IMR-90 (cell line): ENCODE measurements at regions not wholly inside any gene's neighbourhood (a gene's known extent, or its start where the extent isn't known, plus 50 kb on each side); places are given as distances from the start of the nearest gene placed in this dataset.

ENCODE experiments used
- ATAC-seq: fragments of 200-7000 bp; cut with Tn5 transposase; 2 replicates; pipeline ENCODE4 v1.9.1; 2020; ENCODE audit warnings: low read depth, mild to moderate bottlenecking, moderate library complexity
- BruUV-seq: library from RNA; stranded (reverse); fragments of 400-500 nt; replicated peaks from 2 replicates; lab custom pipeline; 2021; lab: Mats Ljungman, UMichigan
- CTCF ChIA-PET: fragments of 300-600 bp; formaldehyde crosslinking; extraction: SDS; loops from one replicate; lab custom pipeline; 2021; ENCODE audit warnings: antibody characterized with exemption; lab: Yijun Ruan, JAX
- POLR2A ChIA-PET: fragments of 300-600 bp; sonication (Branson Sonifier 250); formaldehyde crosslinking; loops from one replicate; lab custom pipeline; 2022; ENCODE audit warnings: antibody characterized with exemption; ENCODE audit not compliant: unreplicated experiment; lab: Charles Lee
- DNase-seq: peaks from one replicate; pipeline ENCODE4 v3.0.0; 2013
- H2AFZ ChIP-seq: replicated peaks from 2 replicates; pipeline ENCODE3; 2013; ENCODE audit warnings: low read length, mild to moderate bottlenecking; ENCODE audit not compliant: poor library complexity
- H2AK5ac ChIP-seq: 2 replicates; pipeline ENCODE4 v1.6.1; 2013; ENCODE audit warnings: low read depth, low read length, inconsistent platforms
- H2AK9ac ChIP-seq: replicated peaks from 2 replicates; pipeline ENCODE3; 2013; ENCODE audit warnings: mild to moderate bottlenecking, low read depth, low read length, moderate library complexity; ENCODE audit not compliant: poor library complexity
- H2BK120ac ChIP-seq: 2 replicates; pipeline ENCODE4 v1.6.1; 2013; ENCODE audit warnings: low read depth, low read length, inconsistent platforms
- H2BK15ac ChIP-seq: 3 replicates; pipeline ENCODE4 v1.6.1; 2013; ENCODE audit warnings: low read depth, low read length, inconsistent platforms
- H2BK20ac ChIP-seq: 2 replicates; pipeline ENCODE4 v1.6.1; 2013; ENCODE audit warnings: low read depth, mild to moderate bottlenecking, inconsistent platforms, low read length, moderate library complexity
- H2BK5ac ChIP-seq: 2 replicates; pipeline ENCODE4 v1.6.1; 2013; ENCODE audit warnings: mild to moderate bottlenecking, low read depth, low read length, inconsistent platforms; ENCODE audit not compliant: poor library complexity, severe bottlenecking
- H3K14ac ChIP-seq: replicated peaks from 2 replicates; pipeline ENCODE4 v1.6.1; 2013; ENCODE audit warnings: low read depth, low read length, inconsistent platforms
- H3K18ac ChIP-seq: 2 replicates; pipeline ENCODE4 v1.6.1; 2013; ENCODE audit warnings: low read depth, low read length, control low read depth
- H3K23ac ChIP-seq: 2 replicates; pipeline ENCODE4 v1.6.1; 2013; ENCODE audit warnings: low read depth, low read length, inconsistent platforms
- H3K27ac ChIP-seq: 2 replicates; pipeline ENCODE4 v1.5.1; 2013; ENCODE audit warnings: mild to moderate bottlenecking, control low read depth, low read length; ENCODE audit not compliant: insufficient read depth
- H3K27me3 ChIP-seq: 2 replicates; pipeline ENCODE4 v1.6.1; 2013; ENCODE audit warnings: low read length; ENCODE audit not compliant: control insufficient read depth, insufficient read depth
- H3K36me3 ChIP-seq: 2 replicates; pipeline ENCODE4 v1.6.1; 2013; ENCODE audit warnings: low read length, mixed read lengths; ENCODE audit not compliant: control insufficient read depth, insufficient read depth
- H3K4ac ChIP-seq: 2 replicates; pipeline ENCODE4 v1.6.1; 2013; ENCODE audit warnings: low read depth, low read length, inconsistent platforms
- H3K4me1 ChIP-seq: 2 replicates; pipeline ENCODE4 v1.6.1; 2013; ENCODE audit warnings: low read length, mixed read lengths; ENCODE audit not compliant: control insufficient read depth, insufficient read depth
- H3K4me2 ChIP-seq: 2 replicates; pipeline ENCODE4 v1.6.1; 2013; ENCODE audit warnings: low read depth, mild to moderate bottlenecking, control low read depth, low read length, moderate library complexity
- H3K4me3 ChIP-seq: 2 replicates; pipeline ENCODE4 v1.5.1; 2013; ENCODE audit warnings: low read depth, mild to moderate bottlenecking, control low read depth, low read length, moderate library complexity; ENCODE audit not compliant: insufficient read depth
- H3K56ac ChIP-seq: 2 replicates; pipeline ENCODE4 v1.6.1; 2013; ENCODE audit warnings: low read length, inconsistent platforms; ENCODE audit not compliant: insufficient read depth; ENCODE audit errors: extremely low read depth
- H3K79me1 ChIP-seq, 2 experiments: 2 replicates each; pipeline ENCODE4 v1.6.1; 2013; ENCODE audit warnings: low read length in 2 of 2, inconsistent platforms in 1 of 2, low read depth in 1 of 2
- H3K9ac ChIP-seq: 2 replicates; pipeline ENCODE4 v1.6.1; 2013; ENCODE audit warnings: low read depth, low read length, control low read depth
- H3K9me1 ChIP-seq: 2 replicates; pipeline ENCODE4 v1.6.1; 2013; ENCODE audit warnings: low read length, inconsistent platforms; ENCODE audit not compliant: insufficient read depth
- H3K9me3 ChIP-seq: 2 replicates; pipeline ENCODE4 v1.6.1; 2013; ENCODE audit warnings: low read length; ENCODE audit not compliant: control insufficient read depth, insufficient read depth
- H4K20me1 ChIP-seq: 2 replicates; pipeline ENCODE4 v1.6.1; 2013; ENCODE audit warnings: low read length, inconsistent platforms; ENCODE audit not compliant: insufficient read depth
- H4K5ac ChIP-seq: 2 replicates; pipeline ENCODE4 v1.6.1; 2013; ENCODE audit warnings: mild to moderate bottlenecking, low read depth, low read length, control low read depth
- H4K8ac ChIP-seq, 2 experiments: 2 replicates each; pipeline ENCODE4 v1.6.1; 2013; ENCODE audit warnings: low read depth in 2 of 2, low read length in 2 of 2, control low read depth in 1 of 2, inconsistent platforms in 1 of 2
- H4K91ac ChIP-seq: 2 replicates; pipeline ENCODE4 v1.6.1; 2013; ENCODE audit warnings: low read depth, low read length, inconsistent platforms; ENCODE audit not compliant: insufficient read depth
- BHLHE40 ChIP-seq: fragments of 150-350 bp; IDR thresholded peaks from 2 replicates; pipeline ENCODE4 v1.6.1; 2016; ENCODE audit warnings: mild to moderate bottlenecking, low read depth, low read length
- CHD1 ChIP-seq: IDR thresholded peaks from 2 replicates; pipeline ENCODE4 v1.6.1; 2012; ENCODE audit warnings: low read depth, low read length, improper control_type of control experiment
- CTCF ChIP-seq: conservative IDR thresholded peaks from 2 replicates; pipeline ENCODE4 v1.5.1; 2012; ENCODE audit warnings: mild to moderate bottlenecking, low read depth, low read length, improper control_type of control experiment
- FOS ChIP-seq: fragments of 150-350 bp; IDR thresholded peaks from 2 replicates; pipeline ENCODE4 v1.6.1; 2016; ENCODE audit warnings: low read depth, low read length
- MAFK ChIP-seq: IDR thresholded peaks from 2 replicates; pipeline ENCODE4 v1.6.1; 2012; ENCODE audit warnings: low read depth, low read length, improper control_type of control experiment
- MXI1 ChIP-seq: IDR thresholded peaks from 2 replicates; pipeline ENCODE4 v1.6.1; 2012; ENCODE audit warnings: low read depth, mild to moderate bottlenecking, low read length, moderate library complexity, borderline replicate concordance
- POLR2A ChIP-seq: IDR thresholded peaks from 2 replicates; pipeline ENCODE4 v1.6.1; 2012; ENCODE audit warnings: mild to moderate bottlenecking, low read depth, low read length
- RAD21 ChIP-seq: IDR thresholded peaks from 2 replicates; pipeline ENCODE4 v1.6.1; 2012; ENCODE audit warnings: low read length, improper control_type of control experiment
- RCOR1 ChIP-seq: IDR thresholded peaks from 2 replicates; pipeline ENCODE4 v1.6.1; 2012; ENCODE audit warnings: mild to moderate bottlenecking, low read length, improper control_type of control experiment; ENCODE audit not compliant: insufficient replicate concordance
- USF2 ChIP-seq: fragments of 150-350 bp; IDR thresholded peaks from 2 replicates; pipeline ENCODE4 v1.6.1; 2017; ENCODE audit warnings: mild to moderate bottlenecking, antibody characterized with exemption, low read length, low read depth
- WGBS, 2 experiments: methylation state at CpG; one replicate each; pipeline versions ENCODE4 v1.1.5 to v1.1.7; 2013; ENCODE audit warnings: missing lambda C conversion rate in 2 of 2; ENCODE audit not compliant: insufficient read length in 1 of 2; ENCODE audit errors: extremely low coverage in 2 of 2; 5-methylcytosine and 5-hydroxymethylcytosine counted together
- dilution Hi-C: fragments of 300-500 bp; cut with HindIII; formaldehyde crosslinking; loops from one replicate; pipeline ENCODE4 v1.14.3; 2018; ENCODE audit warnings: low sequenced_read_pairs; ENCODE audit not compliant: unreplicated experiment
- in situ Hi-C: fragments of 300-500 bp; cut with MboI; formaldehyde crosslinking; loops from 3 replicates; pipeline ENCODE4 v1.14.3; 2019; ENCODE audit warnings: low sequenced_read_pairs, inconsistent platforms, mixed read lengths
- intact Hi-C: fragments of 100-400 bp; cut with micrococcal nuclease; formaldehyde crosslinking; loops from 2 replicates; pipeline ENCODE4 v1.10.0; 2022
- TF ChIP-seq, protein P1 (sequence below): fragments of 150-350 bp; IDR thresholded peaks from 2 replicates; pipeline ENCODE4 v1.6.1; 2016; ENCODE audit warnings: low read depth, mild to moderate bottlenecking, low read length, moderate library complexity, borderline replicate concordance

DNA sequence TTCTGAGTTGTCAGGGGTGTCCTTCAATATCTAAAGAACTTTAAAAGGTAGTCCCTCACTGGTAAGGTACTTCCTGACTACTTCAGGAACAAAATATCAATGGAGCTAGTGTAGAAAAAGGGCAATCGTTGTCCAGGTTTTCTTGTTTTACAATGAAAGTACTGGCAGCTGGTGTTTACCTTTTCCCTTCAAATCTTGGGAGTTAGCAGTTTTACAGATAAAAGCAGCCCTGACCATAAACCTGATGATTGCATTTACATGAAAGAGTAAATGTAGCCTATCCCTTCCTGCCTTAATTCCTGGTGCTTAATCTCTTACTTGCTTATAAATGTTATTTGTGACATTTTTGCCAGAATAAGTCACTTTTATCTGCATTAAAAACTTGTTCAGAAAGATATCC lies 559.9 kb upstream of the ARPP21 start:
- Histone ChIP-seq H3K9ac (no peak overlapping the region), H3K18ac (no peak overlapping the region), H3K27me3 (no peaks in the 10 kb centered on the region), H3K4me3 (no peak overlapping the region), H3K56ac (no peak overlapping the region), H2BK5ac (no peak overlapping the region), H4K91ac (no peak overlapping the region), H3K79me1 (no peaks in the 10 kb centered on the region), H2BK120ac (no peak overlapping the region), H3K4me1 (no peaks in the 10 kb centered on the region), H3K23ac (no peak overlapping the region), H3K9me3 (0 out of 2 replicates have a peak, but pooled peaks cover under 1% of the 10 kb centered on the region), H2BK20ac (no peak overlapping the region), H2AK5ac (no peak overlapping the region), H4K5ac (no peak overlapping the region), H3K4me2 (no peak overlapping the region), H3K36me3 (no peaks in the 10 kb centered on the region), H2AFZ (no peak overlapping the region), H4K20me1 (no peaks in the 10 kb centered on the region), H2AK9ac (no peak overlapping the region), H4K8ac (no peak overlapping the region), H2BK15ac (no peak overlapping the region), H3K27ac (no peak overlapping the region), H3K14ac (no peak overlapping the region), H3K9me1 (no peaks in the 10 kb centered on the region), H3K4ac (no peak overlapping the region)
- TF ChIP-seq CTCF (no peak), USF2 (no peak), POLR2A (no peak), MXI1 (no peak), FOS (no peak), MAFK (no peak), RAD21 (no peak), RCOR1 (no peak), CHD1 (no peak), BHLHE40 (no peak)
- TF ChIP-seq, protein P1, sequence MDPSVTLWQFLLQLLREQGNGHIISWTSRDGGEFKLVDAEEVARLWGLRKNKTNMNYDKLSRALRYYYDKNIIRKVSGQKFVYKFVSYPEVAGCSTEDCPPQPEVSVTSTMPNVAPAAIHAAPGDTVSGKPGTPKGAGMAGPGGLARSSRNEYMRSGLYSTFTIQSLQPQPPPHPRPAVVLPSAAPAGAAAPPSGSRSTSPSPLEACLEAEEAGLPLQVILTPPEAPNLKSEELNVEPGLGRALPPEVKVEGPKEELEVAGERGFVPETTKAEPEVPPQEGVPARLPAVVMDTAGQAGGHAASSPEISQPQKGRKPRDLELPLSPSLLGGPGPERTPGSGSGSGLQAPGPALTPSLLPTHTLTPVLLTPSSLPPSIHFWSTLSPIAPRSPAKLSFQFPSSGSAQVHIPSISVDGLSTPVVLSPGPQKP = no peak
- no peak for DNase-seq
- no CpG with 5 or more reads among the region's 1 CpG for whole genome bisulfite sequencing, 2 experiments
- BruUV-seq = no TSS peak
- no peak for ATAC-seq
- ChIA-PET CTCF (no interaction called here), POLR2A (no interaction called here)
- dilution Hi-C loops (no loop called here), in situ Hi-C loops (no loop called here), intact Hi-C loops (no loop called here)
